ENCODE measurements at regions not wholly inside any gene's neighbourhood (a gene's known extent, or its start where the extent isn't known, plus 50 kb on each side); places are given as distances from the start of the nearest gene placed in this dataset.

- no peak overlapping the region for H3K4me3 ChIP-seq (replicated peaks; ENCODE audit: insufficient read depth, low read length)
- DNase-seq (ENCODE audit: low read depth in 1 of 2, low spot score in 1 of 2) = no peak
Observed at GRCh38 chr2:59015027-59015426, 773.9 kb upstream of the FANCL start.

GRCh38 chr2:59012971-59013370 is 771.8 kb upstream of the FANCL start:
- DNase-seq (ENCODE audit: low read depth in 1 of 2, low spot score in 1 of 2) = no peak
- Histone ChIP-seq H3K27ac (replicated peaks) (no peak overlapping the region), H3K27me3 (ENCODE audit: insufficient read depth, poor library complexity, severe bottlenecking) (peaks cover 2% of the 10 kb centered on the region), H3K4me3 (replicated peaks; ENCODE audit: insufficient read depth, low read length) (no peak overlapping the region)
- TF ChIP-seq REST (IDR thresholded peaks at IDR 0.05; ENCODE audit: insufficient replicate concordance, low read depth) (no peak), SPI1 (IDR thresholded peaks at IDR 0.05; ENCODE audit: borderline replicate concordance, low read depth) (no peak), POLR2AphosphoS5 (IDR thresholded peaks at IDR 0.05; ENCODE audit: low read depth) (no peak), CTCF (IDR thresholded peaks at IDR 0.05; ENCODE audit: insufficient read depth, low read length) (no peak), GABPA (IDR thresholded peaks at IDR 0.05; ENCODE audit: low read depth) (no peak)

More at GRCh38 chr2:59015027-59015426, 773.9 kb upstream of the FANCL start:
- H3K27me3 ChIP-seq (ENCODE audit: insufficient read depth, poor library complexity, severe bottlenecking) = peaks cover 2% of the 10 kb centered on the region
- H3K27ac ChIP-seq (replicated peaks) = no peak overlapping the region
- TF ChIP-seq CTCF (IDR thresholded peaks at IDR 0.05; ENCODE audit: insufficient read depth, low read length) = no peak
- TF ChIP-seq REST (IDR thresholded peaks at IDR 0.05; ENCODE audit: insufficient replicate concordance, low read depth) = no peak
- TF ChIP-seq SPI1 (IDR thresholded peaks at IDR 0.05; ENCODE audit: borderline replicate concordance, low read depth) = no peak

GRCh38 chr2:59012234-59012633 is 771.1 kb upstream of the FANCL start:
- no peak overlapping the region for H3K4me3 ChIP-seq (replicated peaks; ENCODE audit: insufficient read depth, low read length)
- no peak for TF ChIP-seq POLR2AphosphoS5 (IDR thresholded peaks at IDR 0.05; ENCODE audit: low read depth)
- no peak for TF ChIP-seq GABPA (IDR thresholded peaks at IDR 0.05; ENCODE audit: low read depth)
- no peak for TF ChIP-seq CTCF (IDR thresholded peaks at IDR 0.05; ENCODE audit: insufficient read depth, low read length)
- TF ChIP-seq SPI1 (IDR thresholded peaks at IDR 0.05; ENCODE audit: borderline replicate concordance, low read depth) = no peak
- TF ChIP-seq REST (IDR thresholded peaks at IDR 0.05; ENCODE audit: insufficient replicate concordance, low read depth) = no peak
- H3K27me3 ChIP-seq (ENCODE audit: insufficient read depth, poor library complexity, severe bottlenecking) = peaks cover 2% of the 10 kb centered on the region
- no peak for DNase-seq (ENCODE audit: low read depth in 1 of 2, low spot score in 1 of 2)
- no peak overlapping the region for H3K27ac ChIP-seq (replicated peaks)

Measured in HL-60 (cell line).